Breast epithelium (tissue), 4 donors: ENCODE measurements at regions not wholly inside any gene's neighbourhood (a gene's known extent, or its start where the extent isn't known, plus 50 kb on each side); places are given as distances from the start of the nearest gene placed in this dataset.
"Not testable (repeated sequence)": the region's sequence is repeated elsewhere in the genome, so short reads cannot be mapped to it uniquely, and the experiment has no call there.

Source experiments
- DNase-seq, 2 donors: peaks; one replicate each; pipeline ENCODE4 v3.0.0-alpha.2; 2019; ENCODE audit warnings: low spot score in 2 of 2
- H3K27ac ChIP-seq, 2 donors: fragments of 200-600 bp; sonication (generic) in 1 of 2; one replicate each; pipeline ENCODE4 v1.5.1; 2016 to 2019; ENCODE audit warnings: mild to moderate bottlenecking in 1 of 2
- H3K27me3 ChIP-seq, 2 donors: fragments of 200-600 bp; sonication (generic) in 1 of 2; one replicate each; pipeline versions ENCODE4 v1.5.1 to v1.6.0; 2017 to 2019; ENCODE audit warnings: control low read depth in 1 of 2, mild to moderate bottlenecking in 1 of 2
- H3K36me3 ChIP-seq: fragments of 200-600 bp; one replicate; pipeline ENCODE4 v1.5.1; 2019
- H3K4me1 ChIP-seq, 2 donors: fragments of 200-600 bp; sonication (generic); one replicate each; pipeline ENCODE4 v1.5.1; 2016 to 2019; ENCODE audit warnings: control low read depth in 1 of 2
- H3K4me3 ChIP-seq, 3 donors: fragments of 200-600 bp; sonication (generic); 1 replicate in 2 of 3; 2 replicates in 1 of 3; pipeline ENCODE4 v1.5.1; 2016 to 2019; ENCODE audit warnings: mild to moderate bottlenecking in 3 of 3, moderate library complexity in 2 of 3
- H3K9me3 ChIP-seq, 2 donors: fragments of 200-600 bp; sonication (generic) in 1 of 2; one replicate each; pipeline ENCODE4 v1.5.1; 2016 to 2019; ENCODE audit warnings: control low read depth in 1 of 2
- CTCF ChIP-seq, 3 donors: fragments of 450-650 bp; IDR thresholded peaks; one replicate each; pipeline ENCODE4 v1.5.1; 2016 to 2017; ENCODE audit warnings: antibody characterized with exemption in 3 of 3, mild to moderate bottlenecking in 3 of 3, moderate library complexity in 3 of 3
- POLR2A ChIP-seq: fragments of 450-650 bp; IDR thresholded peaks from one replicate; pipeline ENCODE4 v1.6.1; 2016; ENCODE audit warnings: antibody characterized with exemption, mild to moderate bottlenecking, moderate library complexity
- POLR2AphosphoS5 ChIP-seq, 3 donors: sonication (generic); formaldehyde crosslinking; IDR thresholded peaks; one replicate each; pipeline ENCODE4 v1.6.1; 2017; ENCODE audit warnings: antibody characterized with exemption in 3 of 3
- intact Hi-C: fragments of 100-400 bp; cut with DNase I; formaldehyde crosslinking; loops from one replicate; pipeline ENCODE4 v1.15.1; 2023; ENCODE audit warnings: low total_unique reads

DNA sequence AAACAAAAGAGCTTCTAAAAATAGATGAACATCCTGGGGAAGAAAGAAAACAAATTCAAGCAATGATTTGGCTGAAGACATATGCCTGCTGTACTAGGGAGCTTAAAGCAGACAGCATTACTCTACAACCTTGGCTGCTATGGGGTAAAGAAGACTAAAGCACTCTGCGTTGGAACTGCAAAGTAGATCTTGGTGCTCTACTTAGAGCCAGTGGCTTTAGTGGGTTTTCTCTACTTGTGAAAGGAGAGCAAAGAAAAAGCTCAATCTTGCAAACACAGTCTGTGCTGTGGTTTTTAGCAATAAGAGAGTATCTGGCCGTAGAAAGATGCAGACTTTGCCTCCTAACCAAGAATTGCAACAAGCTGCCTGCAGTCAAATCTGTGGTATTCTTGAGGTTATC, 334.7 kb upstream of the NDST3 start:
- Histone ChIP-seq H3K36me3 (no peaks in the 10 kb centered on the region), H3K4me1 (no peaks in the 10 kb centered on the region), H3K27me3 (no peaks in the 10 kb centered on the region), H3K9me3 (no peaks in the 10 kb centered on the region), H3K27ac (no peak overlapping the region), H3K4me3 (no peak overlapping the region)
- TF ChIP-seq POLR2AphosphoS5 (IDR thresholded peaks at IDR 0.05) (no peak), POLR2A (no peak), CTCF (IDR thresholded peaks at IDR 0.05) (no peak)
- DNase-seq = no peak
- intact Hi-C loops = no loop called here

GRCh38 chr4:117700111-117700892, 334.0 kb upstream of the NDST3 start:
- H3K4me1 ChIP-seq = no peaks in the 10 kb centered on the region
- intact Hi-C loops = no loop called here
- no peaks in the 10 kb centered on the region for H3K9me3 ChIP-seq
- H3K36me3 ChIP-seq = no peaks in the 10 kb centered on the region
- H3K4me3 ChIP-seq = no peak overlapping the region
- TF ChIP-seq CTCF (IDR thresholded peaks at IDR 0.05) (no peak), POLR2A (no peak), POLR2AphosphoS5 (IDR thresholded peaks at IDR 0.05) (no peak)
- H3K27me3 ChIP-seq = no peaks in the 10 kb centered on the region
- DNase-seq = no peak
- no peak overlapping the region for H3K27ac ChIP-seq

GRCh38 chr4:117702353-117702752, 331.9 kb upstream of the NDST3 start:
- no peaks in the 10 kb centered on the region for H3K9me3 ChIP-seq
- TF ChIP-seq POLR2A (no peak), POLR2AphosphoS5 (IDR thresholded peaks at IDR 0.05) (no peak), CTCF (IDR thresholded peaks at IDR 0.05) (no peak)
- H3K36me3 ChIP-seq = no peaks in the 10 kb centered on the region
- no peak overlapping the region for H3K27ac ChIP-seq
- H3K27me3 ChIP-seq = no peaks in the 10 kb centered on the region
- H3K4me1 ChIP-seq = no peaks in the 10 kb centered on the region
- intact Hi-C loops = no loop called here
- H3K4me3 ChIP-seq = no peak overlapping the region
- no peak for DNase-seq

DNA sequence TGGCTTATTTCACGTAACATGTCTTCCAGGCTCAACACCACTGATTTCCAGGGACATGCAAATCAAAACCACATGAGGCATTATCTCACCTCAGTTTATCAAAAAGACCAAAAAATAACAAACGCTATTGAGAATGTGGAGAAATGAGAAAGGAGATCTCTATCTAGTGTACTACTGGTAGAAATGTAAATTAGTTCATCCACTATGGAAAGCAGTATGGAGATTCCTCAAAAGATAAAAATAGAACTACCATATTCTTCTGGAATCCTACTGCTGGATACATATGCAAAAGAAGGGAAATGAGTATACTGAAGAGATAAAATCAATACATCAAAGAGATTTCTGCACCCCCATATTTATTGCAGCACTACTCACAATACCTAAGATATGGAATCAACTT, 329.6 kb upstream of the NDST3 start:
- TF ChIP-seq POLR2A (no peak), POLR2AphosphoS5 (IDR thresholded peaks at IDR 0.05) (no peak), CTCF (IDR thresholded peaks at IDR 0.05) (no peak)
- no peaks in the 10 kb centered on the region for H3K36me3 ChIP-seq
- intact Hi-C loops = no loop called here

GRCh38 chr4:117740736-117741135, 293.6 kb upstream of the NDST3 start:
- intact Hi-C loops = no loop called here
- Histone ChIP-seq H3K4me3 (no peak overlapping the region), H3K4me1 (no peaks in the 10 kb centered on the region)

More for the DNA sequence above, 329.6 kb upstream of the NDST3 start:
- no peaks in the 10 kb centered on the region for H3K27me3 ChIP-seq
- no peaks in the 10 kb centered on the region for H3K4me1 ChIP-seq
- H3K9me3 ChIP-seq = peaks cover 0 to 8% of the 10 kb centered on the region in 2 donors
- no peak overlapping the region for H3K27ac ChIP-seq
- no peak overlapping the region for H3K4me3 ChIP-seq
- DNase-seq = no peak

DNA sequence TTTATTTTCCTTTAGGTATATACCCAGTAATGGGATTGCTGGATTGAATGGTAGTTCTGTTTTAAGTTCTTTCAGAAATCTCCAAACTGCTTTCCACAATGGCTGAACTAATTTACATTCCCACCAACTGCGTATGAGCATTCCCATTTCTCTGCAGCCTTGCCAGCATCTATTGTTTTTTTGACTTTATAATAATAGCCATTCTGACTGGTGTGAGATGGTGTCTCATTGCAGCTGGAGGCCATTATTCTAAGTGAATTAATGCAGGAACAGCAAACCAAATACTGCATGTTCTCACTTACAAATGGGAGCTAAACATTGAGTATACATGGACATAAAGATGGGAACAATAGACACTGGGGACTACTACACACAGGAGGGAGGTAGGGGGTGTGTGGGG, 288.9 kb upstream of the NDST3 start:
- H3K9me3 ChIP-seq, H3K27ac ChIP-seq, DNase-seq, H3K4me1 ChIP-seq, H3K27me3 ChIP-seq, intact Hi-C loops, H3K36me3 ChIP-seq, H3K4me3 ChIP-seq: not testable (repeated sequence)

More at GRCh38 chr4:117740736-117741135, 293.6 kb upstream of the NDST3 start:
- Histone ChIP-seq H3K27ac (no peak overlapping the region), H3K9me3 (no peaks in the 10 kb centered on the region), H3K27me3 (no peaks in the 10 kb centered on the region), H3K36me3 (no peaks in the 10 kb centered on the region)
- TF ChIP-seq POLR2AphosphoS5 (IDR thresholded peaks at IDR 0.05) (no peak), POLR2A (no peak), CTCF (IDR thresholded peaks at IDR 0.05) (no peak)
- DNase-seq = no peak
